GM19467 (cell line): ENCODE measurements at regions not wholly inside any gene's neighbourhood (a gene's known extent, or its start where the extent isn't known, plus 50 kb on each side); places are given as distances from the start of the nearest gene placed in this dataset.

ENCODE experiments used
- ATAC-seq: cut with Tn5 transposase; IDR thresholded peaks from one replicate; pipeline ENCODE4 v1.9.1; 2021; ENCODE audit warnings: mild to moderate bottlenecking, moderate library complexity; ENCODE audit not compliant: unreplicated experiment

- ATAC-seq, result no peak
Observed at GRCh38 chr15:61420546-61420945, 191.4 kb upstream of the RORA start.

GRCh38 chr15:61415617-61416120 lies 186.6 kb upstream of the RORA start:
- no peak for ATAC-seq

- no peak for ATAC-seq
Observed at GRCh38 chr15:61411902-61412510, 182.9 kb upstream of the RORA start.

- ATAC-seq, result no peak
Observed at GRCh38 chr15:61410662-61411061, 181.6 kb upstream of the RORA start.

GRCh38 chr15:61404567-61404966 lies 175.5 kb upstream of the RORA start:
- no peak for ATAC-seq

GRCh38 chr15:61403884-61404283 lies 174.8 kb upstream of the RORA start:
- ATAC-seq, result no peak

- ATAC-seq, result no peak
Observed at GRCh38 chr15:61401903-61402698, 173.0 kb upstream of the RORA start.

- ATAC-seq, result no peak
Observed at GRCh38 chr15:61398310-61398709, 169.2 kb upstream of the RORA start.

GRCh38 chr15:61396235-61396919 lies 167.3 kb upstream of the RORA start:
- no peak for ATAC-seq

GRCh38 chr15:61393949-61394348 lies 164.8 kb upstream of the RORA start:
- ATAC-seq, result no peak

GRCh38 chr15:61393524-61393923 lies 164.4 kb upstream of the RORA start:
- no peak for ATAC-seq

GRCh38 chr15:61390138-61390537 lies 161.0 kb upstream of the RORA start:
- no peak for ATAC-seq

- ATAC-seq, result no peak
Observed at GRCh38 chr15:61389334-61390028, 160.4 kb upstream of the RORA start.

- no peak for ATAC-seq
Observed at GRCh38 chr15:61387675-61388074, 158.6 kb upstream of the RORA start.

GRCh38 chr15:61383421-61383820 lies 154.3 kb upstream of the RORA start:
- no peak for ATAC-seq

GRCh38 chr15:61382927-61383326 lies 153.8 kb upstream of the RORA start:
- no peak for ATAC-seq

GRCh38 chr15:61381501-61381900 lies 152.4 kb upstream of the RORA start:
- ATAC-seq, result no peak

- no peak for ATAC-seq
Observed at GRCh38 chr15:61380270-61380669, 151.2 kb upstream of the RORA start.

GRCh38 chr15:61379005-61379404 lies 149.9 kb upstream of the RORA start:
- ATAC-seq, result no peak

GRCh38 chr15:61376961-61377360 lies 147.9 kb upstream of the RORA start:
- ATAC-seq, result no peak

GRCh38 chr15:61376516-61376915 lies 147.4 kb upstream of the RORA start:
- no peak for ATAC-seq
